ENCODE measurements at regions not wholly inside any gene's neighbourhood (a gene's known extent, or its start where the extent isn't known, plus 50 kb on each side); places are given as distances from the start of the nearest gene placed in this dataset.

DNA sequence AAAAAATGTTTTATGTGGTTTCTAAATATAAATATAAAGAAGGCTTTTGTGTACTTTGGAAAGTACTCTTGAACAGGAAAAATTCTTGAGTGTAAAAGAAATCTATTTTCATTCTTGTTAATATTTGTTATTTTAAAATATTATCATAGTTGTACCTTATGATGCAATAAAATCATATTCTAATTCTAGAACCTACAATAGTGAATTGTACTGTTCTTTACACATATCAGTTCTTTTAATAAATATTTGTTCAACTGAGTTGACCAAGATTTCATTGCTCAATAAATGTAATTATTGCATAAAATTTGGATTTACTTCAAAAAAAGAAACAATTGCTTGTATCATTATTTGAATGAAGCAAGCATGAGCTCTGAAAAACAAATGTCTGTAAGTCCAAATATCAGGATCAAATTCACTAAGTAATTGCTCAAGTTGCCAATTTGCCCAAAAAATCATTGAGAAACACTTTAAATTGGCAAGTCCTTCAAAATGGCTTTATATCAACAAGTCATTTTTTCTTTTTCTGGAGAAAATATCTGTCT, 191.6 kb upstream of the SLC16A7 start:
- no peaks in the 10 kb centered on the region for H3K36me3 ChIP-seq (ENCODE audit: control insufficient read depth, low read length)
- no peak overlapping the region for H3K27ac ChIP-seq (ENCODE audit: low read depth, low read length)
- H3K4me1 ChIP-seq (ENCODE audit: control insufficient read depth, low read length) = no peaks in the 10 kb centered on the region
- H3K4me2 ChIP-seq (ENCODE audit: low read length) = no peak overlapping the region
- no peak overlapping the region for H3K4me3 ChIP-seq (ENCODE audit: low read length)
- H3F3A ChIP-seq (ENCODE audit: control insufficient read depth, insufficient read depth) = no peaks in the 10 kb centered on the region
- H3K79me2 ChIP-seq (ENCODE audit: control insufficient read depth, low read length) = no peaks in the 10 kb centered on the region
- H3K27me3 ChIP-seq (ENCODE audit: control insufficient read depth, low read length) = no peaks in the 10 kb centered on the region
- H3K9me2 ChIP-seq (replicated peaks; ENCODE audit: control insufficient read depth, low read length) = no peaks in the 10 kb centered on the region
- no peaks in the 10 kb centered on the region for H4K20me1 ChIP-seq (ENCODE audit: control insufficient read depth, insufficient read depth, low read depth, low read length)
- no peak for TF ChIP-seq EZH2phosphoT487 (IDR thresholded peaks at IDR 0.05; ENCODE audit: borderline replicate concordance, low read length)
- TF ChIP-seq, protein P1, sequence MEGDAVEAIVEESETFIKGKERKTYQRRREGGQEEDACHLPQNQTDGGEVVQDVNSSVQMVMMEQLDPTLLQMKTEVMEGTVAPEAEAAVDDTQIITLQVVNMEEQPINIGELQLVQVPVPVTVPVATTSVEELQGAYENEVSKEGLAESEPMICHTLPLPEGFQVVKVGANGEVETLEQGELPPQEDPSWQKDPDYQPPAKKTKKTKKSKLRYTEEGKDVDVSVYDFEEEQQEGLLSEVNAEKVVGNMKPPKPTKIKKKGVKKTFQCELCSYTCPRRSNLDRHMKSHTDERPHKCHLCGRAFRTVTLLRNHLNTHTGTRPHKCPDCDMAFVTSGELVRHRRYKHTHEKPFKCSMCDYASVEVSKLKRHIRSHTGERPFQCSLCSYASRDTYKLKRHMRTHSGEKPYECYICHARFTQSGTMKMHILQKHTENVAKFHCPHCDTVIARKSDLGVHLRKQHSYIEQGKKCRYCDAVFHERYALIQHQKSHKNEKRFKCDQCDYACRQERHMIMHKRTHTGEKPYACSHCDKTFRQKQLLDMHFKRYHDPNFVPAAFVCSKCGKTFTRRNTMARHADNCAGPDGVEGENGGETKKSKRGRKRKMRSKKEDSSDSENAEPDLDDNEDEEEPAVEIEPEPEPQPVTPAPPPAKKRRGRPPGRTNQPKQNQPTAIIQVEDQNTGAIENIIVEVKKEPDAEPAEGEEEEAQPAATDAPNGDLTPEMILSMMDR (IDR thresholded peaks at IDR 0.05; ENCODE audit: low read depth, low read length, poor library complexity, severe bottlenecking) = no peak
- no peaks in the 10 kb centered on the region for H3K9me3 ChIP-seq (ENCODE audit: control insufficient read depth, insufficient read depth, low read length)

DNA sequence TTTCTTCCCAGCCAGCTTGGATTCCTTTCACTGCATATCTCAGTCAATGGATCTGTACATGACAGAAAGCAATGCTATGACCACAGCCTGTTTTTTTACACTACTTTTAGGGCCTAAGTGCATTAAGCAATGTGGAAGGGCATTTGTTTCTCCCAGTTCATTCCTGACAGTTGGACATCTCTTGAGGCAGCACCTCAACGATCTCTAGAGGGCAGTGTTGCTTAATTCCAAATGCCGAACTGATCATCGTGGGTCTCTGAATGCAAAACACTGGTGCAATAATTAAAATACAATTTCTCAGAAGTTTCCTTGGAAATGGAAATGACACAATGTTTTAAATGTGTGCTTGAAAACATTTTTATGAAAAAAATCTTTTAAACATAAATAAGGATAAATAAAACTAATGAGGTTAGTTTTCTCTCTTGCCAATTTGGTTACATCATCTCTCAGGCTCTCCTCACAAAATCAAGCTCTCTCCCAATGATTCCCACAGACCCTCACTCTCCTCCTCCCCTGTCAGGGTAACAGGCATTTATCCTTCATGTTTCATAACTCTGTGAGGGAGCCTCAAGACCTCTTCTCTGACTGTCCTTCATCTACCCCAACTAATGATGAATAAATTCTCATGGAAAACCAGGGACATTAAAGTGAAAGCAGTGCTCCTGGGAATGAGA, 192.4 kb upstream of the SLC16A7 start:
- Histone ChIP-seq H3K27me3 (ENCODE audit: control insufficient read depth, low read length) (no peaks in the 10 kb centered on the region), H3K9me2 (replicated peaks; ENCODE audit: control insufficient read depth, low read length) (no peaks in the 10 kb centered on the region), H3K27ac (ENCODE audit: low read depth, low read length) (no peak overlapping the region), H3K4me3 (ENCODE audit: low read length) (no peak overlapping the region), H3K36me3 (ENCODE audit: control insufficient read depth, low read length) (no peaks in the 10 kb centered on the region), H3F3A (ENCODE audit: control insufficient read depth, insufficient read depth) (no peaks in the 10 kb centered on the region), H3K79me2 (ENCODE audit: control insufficient read depth, low read length) (no peaks in the 10 kb centered on the region), H4K20me1 (ENCODE audit: control insufficient read depth, insufficient read depth, low read depth, low read length) (no peaks in the 10 kb centered on the region), H3K4me1 (ENCODE audit: control insufficient read depth, low read length) (no peaks in the 10 kb centered on the region), H3K9me3 (ENCODE audit: control insufficient read depth, insufficient read depth, low read length) (no peaks in the 10 kb centered on the region), H3K4me2 (ENCODE audit: low read length) (no peak overlapping the region)
- TF ChIP-seq EZH2phosphoT487 (IDR thresholded peaks at IDR 0.05; ENCODE audit: borderline replicate concordance, low read length) = no peak
- TF ChIP-seq, protein P1 (IDR thresholded peaks at IDR 0.05; ENCODE audit: low read depth, low read length, poor library complexity, severe bottlenecking) = peak; percentile 76

- Histone ChIP-seq H3K9me2 (replicated peaks; ENCODE audit: control insufficient read depth, low read length) (no peaks in the 10 kb centered on the region), H3F3A (ENCODE audit: control insufficient read depth, insufficient read depth) (no peaks in the 10 kb centered on the region), H3K27me3 (ENCODE audit: control insufficient read depth, low read length) (no peaks in the 10 kb centered on the region), H3K27ac (ENCODE audit: low read depth, low read length) (no peak overlapping the region), H3K79me2 (ENCODE audit: control insufficient read depth, low read length) (no peaks in the 10 kb centered on the region), H3K4me2 (ENCODE audit: low read length) (no peak overlapping the region), H3K4me3 (ENCODE audit: low read length) (no peak overlapping the region), H3K4me1 (ENCODE audit: control insufficient read depth, low read length) (no peaks in the 10 kb centered on the region), H3K9me3 (ENCODE audit: control insufficient read depth, insufficient read depth, low read length) (no peaks in the 10 kb centered on the region), H3K36me3 (ENCODE audit: control insufficient read depth, low read length) (no peaks in the 10 kb centered on the region), H4K20me1 (ENCODE audit: control insufficient read depth, insufficient read depth, low read depth, low read length) (no peaks in the 10 kb centered on the region)
- no peak for TF ChIP-seq EZH2phosphoT487 (IDR thresholded peaks at IDR 0.05; ENCODE audit: borderline replicate concordance, low read length)
- TF ChIP-seq, protein P1 (IDR thresholded peaks at IDR 0.05; ENCODE audit: low read depth, low read length, poor library complexity, severe bottlenecking) = no peak
Observed at GRCh38 chr12:59401862-59402261, 194.0 kb upstream of the SLC16A7 start.
